HG03139 (cell line): ENCODE measurements at regions not wholly inside any gene's neighbourhood (a gene's known extent, or its start where the extent isn't known, plus 50 kb on each side); places are given as distances from the start of the nearest gene placed in this dataset.
A peak's percentile ranks its signal among the peaks of the same experiment; 100 is the strongest.

Experiments used
- ATAC-seq: cut with Tn5 transposase; IDR thresholded peaks from one replicate; pipeline ENCODE4 v1.9.1; 2021; ENCODE audit not compliant: unreplicated experiment

DNA sequence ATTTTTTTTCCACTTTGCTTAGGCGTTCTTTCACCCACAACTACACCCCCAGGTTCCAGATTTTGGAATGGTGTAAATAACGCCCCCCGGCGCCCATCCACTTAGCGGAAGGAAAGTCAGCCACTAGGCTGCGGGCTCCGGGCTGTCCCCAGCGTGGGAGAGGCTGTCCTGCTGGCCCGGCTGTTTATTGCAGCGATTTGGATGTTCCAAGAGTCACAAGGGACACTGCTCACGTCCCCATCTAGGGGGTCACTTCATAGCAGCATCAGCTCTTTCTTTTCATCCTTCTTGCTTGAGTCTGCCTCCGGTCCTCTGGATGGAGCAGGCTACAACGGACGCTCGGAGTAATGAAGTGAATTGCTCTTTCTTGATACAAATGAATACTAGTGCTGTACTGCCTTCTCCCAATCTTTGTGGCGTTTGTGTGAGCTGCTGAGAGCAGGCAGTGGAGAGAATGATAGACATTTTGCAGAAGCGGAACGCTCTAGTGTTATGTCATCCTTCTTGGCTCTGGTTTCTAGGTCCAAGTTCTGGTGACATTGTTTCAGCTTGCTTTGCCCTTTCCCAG is 50.7 kb upstream of the PAIP2B start:
- no peak for ATAC-seq

DNA sequence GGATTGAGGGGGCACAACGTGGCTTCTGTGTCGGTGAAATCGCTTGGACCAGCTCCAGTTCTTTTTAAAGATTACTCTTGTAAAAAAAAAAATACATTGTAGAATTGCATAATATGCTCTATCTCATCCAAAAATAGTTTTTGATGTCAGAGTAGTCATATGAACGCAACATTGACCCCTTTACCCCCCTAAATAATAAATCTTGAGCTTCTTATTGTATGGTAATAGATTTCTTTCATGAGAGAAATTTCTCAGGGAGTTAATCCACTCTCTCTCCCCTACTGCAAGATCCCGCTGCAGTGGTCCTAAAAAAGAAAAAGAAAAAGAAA is 50.2 kb upstream of the PAIP2B start:
- ATAC-seq: no peak

DNA sequence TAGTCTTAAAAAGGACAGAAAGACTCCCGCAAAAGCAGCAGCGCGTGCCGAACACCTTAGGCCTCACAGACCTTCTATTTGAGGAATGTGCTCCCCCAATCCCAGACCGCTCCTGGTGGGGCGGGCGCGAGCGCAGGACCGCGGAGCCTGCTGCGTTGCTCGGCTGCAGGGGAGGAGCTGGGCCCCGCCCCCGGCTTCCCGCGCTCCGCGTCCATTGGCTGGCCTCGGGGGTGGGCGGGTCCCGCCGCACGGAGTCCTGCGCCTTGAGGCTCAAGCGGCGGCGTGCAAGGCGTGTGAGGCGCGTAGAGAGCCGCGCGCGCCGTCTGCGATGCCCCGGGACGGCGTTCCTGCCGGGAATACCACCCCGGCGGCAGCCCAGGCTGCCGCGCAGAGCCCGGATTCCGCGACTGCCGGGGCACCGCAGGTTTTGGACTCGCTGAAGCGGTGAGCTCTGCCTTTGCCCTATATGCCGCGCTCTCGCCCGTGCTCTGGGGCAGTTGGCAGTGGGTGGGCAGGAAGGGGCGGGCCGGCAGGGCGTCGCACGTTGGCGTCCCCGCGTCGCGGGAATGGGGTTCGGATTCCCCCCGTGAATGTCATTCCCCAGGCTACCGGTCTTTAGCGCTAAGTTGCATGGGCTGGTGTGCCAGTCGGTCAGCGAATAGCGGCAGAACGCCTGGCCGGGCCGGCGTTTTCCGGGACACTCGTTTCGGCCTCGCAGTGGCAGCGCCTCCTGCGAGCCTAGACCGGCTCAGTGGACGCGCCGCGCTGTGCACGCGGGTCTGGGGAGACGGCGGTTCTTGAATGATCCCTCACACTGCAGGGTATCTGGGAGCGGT is 49.6 kb upstream of the PAIP2B start:
- peak; percentile 98 for ATAC-seq
